22Rv1 (cell line): ENCODE measurements at regions not wholly inside any gene's neighbourhood (a gene's known extent, or its start where the extent isn't known, plus 50 kb on each side); places are given as distances from the start of the nearest gene placed in this dataset.
"Not testable (repeated sequence)": the region's sequence is repeated elsewhere in the genome, so short reads cannot be mapped to it uniquely, and the experiment has no call there.

Experiments
- H3K27ac ChIP-seq: fragments of 450-650 bp; 2 replicates; pipeline ENCODE4 v1.5.1; 2017
- CTCF ChIP-seq: fragments of 450-650 bp; IDR thresholded peaks from 2 replicates; pipeline ENCODE4 v1.5.1; 2017; ENCODE audit warnings: mild to moderate bottlenecking
- ZFX ChIP-seq: fragments of 450-650 bp; IDR thresholded peaks from 2 replicates; pipeline ENCODE4 v1.6.1; 2017; ENCODE audit warnings: antibody characterized with exemption, borderline replicate concordance

- H3K27ac ChIP-seq, result no peak overlapping the region
- TF ChIP-seq CTCF (no peak), ZFX (no peak)
Observed at GRCh38 chr6:154625721-154626120, 107.5 kb upstream of the SCAF8 start.

- H3K27ac ChIP-seq, result no peak overlapping the region
- no peak for TF ChIP-seq ZFX
- TF ChIP-seq CTCF, result no peak
Observed at GRCh38 chr6:154629127-154629526, 104.1 kb upstream of the SCAF8 start.

- no peak for TF ChIP-seq CTCF
- no peak for TF ChIP-seq ZFX
- no peak overlapping the region for H3K27ac ChIP-seq
Observed at GRCh38 chr6:154632119-154632518, 101.1 kb upstream of the SCAF8 start.

- no peak for TF ChIP-seq CTCF
- no peak for TF ChIP-seq ZFX
- no peak overlapping the region for H3K27ac ChIP-seq
Observed at GRCh38 chr6:154637392-154637791, 95.8 kb upstream of the SCAF8 start.

GRCh38 chr6:154638369-154638768, 94.8 kb upstream of the SCAF8 start:
- no peak overlapping the region for H3K27ac ChIP-seq
- no peak for TF ChIP-seq ZFX
- no peak for TF ChIP-seq CTCF

GRCh38 chr6:154639196-154639595, 94.0 kb upstream of the SCAF8 start:
- H3K27ac ChIP-seq, result not testable (repeated sequence)

GRCh38 chr6:154648188-154648887, 84.9 kb upstream of the SCAF8 start:
- H3K27ac ChIP-seq, result no peak overlapping the region
- no peak for TF ChIP-seq ZFX

GRCh38 chr6:154648888-154649205, 84.4 kb upstream of the SCAF8 start:
- TF ChIP-seq ZFX (no peak), CTCF (no peak)
- H3K27ac ChIP-seq, result no peak overlapping the region
